ENCODE measurements at regions not wholly inside any gene's neighbourhood (a gene's known extent, or its start where the extent isn't known, plus 50 kb on each side); places are given as distances from the start of the nearest gene placed in this dataset.

GRCh38 chr18:64765908-64766307 is 617.0 kb upstream of the LINC00305 start:
- H3K9me2 ChIP-seq (replicated peaks; ENCODE audit: insufficient read depth, low read length): no peaks in the 10 kb centered on the region
- no peak overlapping the region for H3K27ac ChIP-seq (ENCODE audit: low read length)
- no peaks in the 10 kb centered on the region for H3K36me3 ChIP-seq (replicated peaks; ENCODE audit: insufficient read depth, low read length)
- no peak overlapping the region for H2AFZ ChIP-seq (ENCODE audit: low read length)
- no peak overlapping the region for H3K4me3 ChIP-seq (ENCODE audit: low read length)
- no peaks in the 10 kb centered on the region for H3K79me2 ChIP-seq (ENCODE audit: low read length)
- no peak overlapping the region for H3K4me2 ChIP-seq (ENCODE audit: low read depth, low read length)
- H3K4me1 ChIP-seq (ENCODE audit: low read length): no peaks in the 10 kb centered on the region
- no peaks in the 10 kb centered on the region for H3K27me3 ChIP-seq (replicated peaks; ENCODE audit: insufficient read depth, low read length)
- no peaks in the 10 kb centered on the region for H3F3A ChIP-seq (ENCODE audit: insufficient read depth, low read length)
- DNase-seq: no peak
- H4K20me1 ChIP-seq (ENCODE audit: insufficient read depth, low read length): no peaks in the 10 kb centered on the region
- TF ChIP-seq EZH2 (optimal IDR thresholded peaks at IDR 0.05; ENCODE audit: low read depth, low read length) (no peak), EZH2phosphoT487 (IDR thresholded peaks at IDR 0.05; ENCODE audit: low read length) (no peak)
- TF ChIP-seq, protein P1, sequence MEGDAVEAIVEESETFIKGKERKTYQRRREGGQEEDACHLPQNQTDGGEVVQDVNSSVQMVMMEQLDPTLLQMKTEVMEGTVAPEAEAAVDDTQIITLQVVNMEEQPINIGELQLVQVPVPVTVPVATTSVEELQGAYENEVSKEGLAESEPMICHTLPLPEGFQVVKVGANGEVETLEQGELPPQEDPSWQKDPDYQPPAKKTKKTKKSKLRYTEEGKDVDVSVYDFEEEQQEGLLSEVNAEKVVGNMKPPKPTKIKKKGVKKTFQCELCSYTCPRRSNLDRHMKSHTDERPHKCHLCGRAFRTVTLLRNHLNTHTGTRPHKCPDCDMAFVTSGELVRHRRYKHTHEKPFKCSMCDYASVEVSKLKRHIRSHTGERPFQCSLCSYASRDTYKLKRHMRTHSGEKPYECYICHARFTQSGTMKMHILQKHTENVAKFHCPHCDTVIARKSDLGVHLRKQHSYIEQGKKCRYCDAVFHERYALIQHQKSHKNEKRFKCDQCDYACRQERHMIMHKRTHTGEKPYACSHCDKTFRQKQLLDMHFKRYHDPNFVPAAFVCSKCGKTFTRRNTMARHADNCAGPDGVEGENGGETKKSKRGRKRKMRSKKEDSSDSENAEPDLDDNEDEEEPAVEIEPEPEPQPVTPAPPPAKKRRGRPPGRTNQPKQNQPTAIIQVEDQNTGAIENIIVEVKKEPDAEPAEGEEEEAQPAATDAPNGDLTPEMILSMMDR (IDR thresholded peaks at IDR 0.05; ENCODE audit: low read length): no peak
- no peak overlapping the region; the same call in 1 of the 2 replicates for H3K9ac ChIP-seq (ENCODE audit: low read length)
- H3K9me3 ChIP-seq (replicated peaks; ENCODE audit: insufficient read depth, low read length): no peaks in the 10 kb centered on the region

- Histone ChIP-seq H3K27ac (ENCODE audit: low read length) (no peak overlapping the region), H3K27me3 (replicated peaks; ENCODE audit: insufficient read depth, low read length) (no peaks in the 10 kb centered on the region), H3K36me3 (replicated peaks; ENCODE audit: insufficient read depth, low read length) (no peaks in the 10 kb centered on the region), H3K4me3 (ENCODE audit: low read length) (no peak overlapping the region), H3K4me1 (ENCODE audit: low read length) (no peaks in the 10 kb centered on the region), H3K9me3 (replicated peaks; ENCODE audit: insufficient read depth, low read length) (no peaks in the 10 kb centered on the region), H3F3A (ENCODE audit: insufficient read depth, low read length) (no peaks in the 10 kb centered on the region), H2AFZ (ENCODE audit: low read length) (no peak overlapping the region), H3K4me2 (ENCODE audit: low read depth, low read length) (no peak overlapping the region), H3K9me2 (replicated peaks; ENCODE audit: insufficient read depth, low read length) (no peaks in the 10 kb centered on the region), H4K20me1 (ENCODE audit: insufficient read depth, low read length) (no peaks in the 10 kb centered on the region), H3K9ac (ENCODE audit: low read length) (no peak overlapping the region), H3K79me2 (ENCODE audit: low read length) (no peaks in the 10 kb centered on the region)
- TF ChIP-seq EZH2phosphoT487 (IDR thresholded peaks at IDR 0.05; ENCODE audit: low read length) (no peak), EZH2 (optimal IDR thresholded peaks at IDR 0.05; ENCODE audit: low read depth, low read length) (no peak)
- TF ChIP-seq, protein P1 (IDR thresholded peaks at IDR 0.05; ENCODE audit: low read length): no peak
- DNase-seq: no peak
Observed at GRCh38 chr18:64752707-64753106, 603.8 kb upstream of the LINC00305 start.

- Histone ChIP-seq H3F3A (ENCODE audit: insufficient read depth, low read length) (no peaks in the 10 kb centered on the region), H3K9me3 (replicated peaks; ENCODE audit: insufficient read depth, low read length) (no peaks in the 10 kb centered on the region), H3K27ac (ENCODE audit: low read length) (no peak overlapping the region), H3K36me3 (replicated peaks; ENCODE audit: insufficient read depth, low read length) (no peaks in the 10 kb centered on the region), H4K20me1 (ENCODE audit: insufficient read depth, low read length) (no peaks in the 10 kb centered on the region), H3K4me2 (ENCODE audit: low read depth, low read length) (no peak overlapping the region), H3K4me1 (ENCODE audit: low read length) (no peaks in the 10 kb centered on the region), H3K79me2 (ENCODE audit: low read length) (no peaks in the 10 kb centered on the region), H3K4me3 (ENCODE audit: low read length) (no peak overlapping the region), H2AFZ (ENCODE audit: low read length) (no peak overlapping the region), H3K9me2 (replicated peaks; ENCODE audit: insufficient read depth, low read length) (no peaks in the 10 kb centered on the region), H3K27me3 (replicated peaks; ENCODE audit: insufficient read depth, low read length) (no peaks in the 10 kb centered on the region), H3K9ac (ENCODE audit: low read length) (no peak overlapping the region)
- no peak for DNase-seq
- TF ChIP-seq EZH2phosphoT487 (IDR thresholded peaks at IDR 0.05; ENCODE audit: low read length) (no peak), EZH2 (optimal IDR thresholded peaks at IDR 0.05; ENCODE audit: low read depth, low read length) (no peak)
- TF ChIP-seq, protein P1 (IDR thresholded peaks at IDR 0.05; ENCODE audit: low read length): no peak
Observed at GRCh38 chr18:64749884-64750283, 601.0 kb upstream of the LINC00305 start.

Data from MM.1S (cell line).